WERI-Rb-1 (cell line): ENCODE measurements at regions not wholly inside any gene's neighbourhood (a gene's known extent, or its start where the extent isn't known, plus 50 kb on each side); places are given as distances from the start of the nearest gene placed in this dataset.

Experiments used
- DNase-seq: peaks from one replicate; pipeline ENCODE4 v3.0.0-alpha.2; 2020
- H3K27ac ChIP-seq: fragments of 250-450 bp; sonication (Bioruptor Pico); 2 replicates; pipeline ENCODE4 v1.5.1; 2020; ENCODE audit warnings: mild to moderate bottlenecking, moderate library complexity
- H3K27me3 ChIP-seq: fragments of 250-450 bp; sonication (Bioruptor Pico); 2 replicates; pipeline ENCODE4 v1.5.1; 2021; ENCODE audit warnings: mild to moderate bottlenecking, low read depth, moderate library complexity; ENCODE audit not compliant: insufficient read depth, severe bottlenecking
- H3K36me3 ChIP-seq: fragments of 250-450 bp; sonication (Bioruptor Pico); 2 replicates; pipeline ENCODE4 v1.5.1; 2020; ENCODE audit warnings: mild to moderate bottlenecking, moderate library complexity
- H3K4me3 ChIP-seq: 2 replicates; pipeline ENCODE4 v1.5.1; 2011; ENCODE audit warnings: low read depth, mild to moderate bottlenecking, control low read depth, low read length
- H3K9me3 ChIP-seq: fragments of 250-450 bp; sonication (Bioruptor Pico); 2 replicates; pipeline ENCODE4 v1.5.1; 2021; ENCODE audit warnings: mild to moderate bottlenecking, moderate library complexity; ENCODE audit not compliant: severe bottlenecking
- CTCF ChIP-seq: IDR thresholded peaks from 2 replicates; pipeline ENCODE4 v1.5.1; 2011; ENCODE audit warnings: low read depth, mild to moderate bottlenecking, control low read depth, inconsistent platforms, low read length

- DNase-seq = no peak
- H3K27me3 ChIP-seq = peaks cover 58% of the 10 kb centered on the region
- H3K36me3 ChIP-seq = no peaks in the 10 kb centered on the region
- no peak for TF ChIP-seq CTCF
- no peaks in the 10 kb centered on the region for H3K9me3 ChIP-seq
- no peak overlapping the region for H3K27ac ChIP-seq
- no peak overlapping the region for H3K4me3 ChIP-seq
Observed at GRCh38 chr3:118765636-118766305, 268.9 kb downstream of the IGSF11 start.

GRCh38 chr3:118766306-118766669 is 268.4 kb downstream of the IGSF11 start:
- H3K4me3 ChIP-seq = no peak overlapping the region
- H3K9me3 ChIP-seq = no peaks in the 10 kb centered on the region
- no peaks in the 10 kb centered on the region for H3K36me3 ChIP-seq
- H3K27me3 ChIP-seq = peaks cover 56% of the 10 kb centered on the region
- no peak overlapping the region for H3K27ac ChIP-seq
- TF ChIP-seq CTCF = no peak
- no peak for DNase-seq

GRCh38 chr3:118772036-118772435 is 262.6 kb downstream of the IGSF11 start:
- Histone ChIP-seq H3K4me3 (no peak overlapping the region), H3K9me3 (no peaks in the 10 kb centered on the region), H3K27ac (no peak overlapping the region), H3K27me3 (peaks cover 69% of the 10 kb centered on the region), H3K36me3 (no peaks in the 10 kb centered on the region)
- TF ChIP-seq CTCF = no peak
- DNase-seq = no peak

- Histone ChIP-seq H3K36me3 (no peaks in the 10 kb centered on the region), H3K27ac (no peak overlapping the region), H3K9me3 (no peaks in the 10 kb centered on the region), H3K4me3 (no peak overlapping the region), H3K27me3 (peaks cover 71% of the 10 kb centered on the region)
- TF ChIP-seq CTCF = no peak
- no peak for DNase-seq
Observed at GRCh38 chr3:118772547-118773011, 262.1 kb downstream of the IGSF11 start.

- Histone ChIP-seq H3K36me3 (no peaks in the 10 kb centered on the region), H3K4me3 (no peak overlapping the region), H3K27ac (no peak overlapping the region), H3K27me3 (peaks cover 72% of the 10 kb centered on the region), H3K9me3 (no peaks in the 10 kb centered on the region)
- TF ChIP-seq CTCF = no peak
- DNase-seq = no peak
Observed at GRCh38 chr3:118775021-118775420, 259.6 kb downstream of the IGSF11 start.

- H3K27me3 ChIP-seq = peaks cover 65% of the 10 kb centered on the region
- DNase-seq = no peak
- no peak overlapping the region for H3K27ac ChIP-seq
- H3K4me3 ChIP-seq = no peak overlapping the region
- H3K36me3 ChIP-seq = no peaks in the 10 kb centered on the region
- no peaks in the 10 kb centered on the region for H3K9me3 ChIP-seq
- no peak for TF ChIP-seq CTCF
Observed at GRCh38 chr3:118778201-118778600, 256.4 kb downstream of the IGSF11 start.
